GM13977 (cell line): ENCODE measurements at regions not wholly inside any gene's neighbourhood (a gene's known extent, or its start where the extent isn't known, plus 50 kb on each side); places are given as distances from the start of the nearest gene placed in this dataset.
"Not testable (repeated sequence)": the region's sequence is repeated elsewhere in the genome, so short reads cannot be mapped to it uniquely, and the experiment has no call there.

ENCODE experiments used
- DNase-seq: peaks from one replicate; pipeline ENCODE4 v3.0.0; 2012; ENCODE audit warnings: low spot score
- in situ Hi-C: fragments of 300-500 bp; cut with MboI; formaldehyde crosslinking; loops from one replicate; pipeline ENCODE4 v1.12.0; 2022; ENCODE audit warnings: low sequenced_read_pairs, low pct_unique_long_range_greater_than_20kb, mixed read lengths, inconsistent platforms; ENCODE audit not compliant: unreplicated experiment
- TF ChIP-seq, protein P1 (sequence below): IDR thresholded peaks from 2 replicates; pipeline ENCODE4 v1.5.1; 2012; ENCODE audit warnings: mild to moderate bottlenecking, control low read depth; ENCODE audit not compliant: insufficient read depth; ENCODE audit errors: extremely low read depth, missing control alignments

- DNase-seq, result no peak
- in situ Hi-C loops, result no loop called here
- TF ChIP-seq, protein P1, sequence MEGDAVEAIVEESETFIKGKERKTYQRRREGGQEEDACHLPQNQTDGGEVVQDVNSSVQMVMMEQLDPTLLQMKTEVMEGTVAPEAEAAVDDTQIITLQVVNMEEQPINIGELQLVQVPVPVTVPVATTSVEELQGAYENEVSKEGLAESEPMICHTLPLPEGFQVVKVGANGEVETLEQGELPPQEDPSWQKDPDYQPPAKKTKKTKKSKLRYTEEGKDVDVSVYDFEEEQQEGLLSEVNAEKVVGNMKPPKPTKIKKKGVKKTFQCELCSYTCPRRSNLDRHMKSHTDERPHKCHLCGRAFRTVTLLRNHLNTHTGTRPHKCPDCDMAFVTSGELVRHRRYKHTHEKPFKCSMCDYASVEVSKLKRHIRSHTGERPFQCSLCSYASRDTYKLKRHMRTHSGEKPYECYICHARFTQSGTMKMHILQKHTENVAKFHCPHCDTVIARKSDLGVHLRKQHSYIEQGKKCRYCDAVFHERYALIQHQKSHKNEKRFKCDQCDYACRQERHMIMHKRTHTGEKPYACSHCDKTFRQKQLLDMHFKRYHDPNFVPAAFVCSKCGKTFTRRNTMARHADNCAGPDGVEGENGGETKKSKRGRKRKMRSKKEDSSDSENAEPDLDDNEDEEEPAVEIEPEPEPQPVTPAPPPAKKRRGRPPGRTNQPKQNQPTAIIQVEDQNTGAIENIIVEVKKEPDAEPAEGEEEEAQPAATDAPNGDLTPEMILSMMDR, result no peak
Measured at GRCh38 chr2:239596253-239596652, 195.4 kb upstream of the HDAC4 start.

GRCh38 chr2:239595726-239596125 lies 194.9 kb upstream of the HDAC4 start:
- DNase-seq, result no peak
- in situ Hi-C loops, result no loop called here
- TF ChIP-seq, protein P1, result no peak

DNA sequence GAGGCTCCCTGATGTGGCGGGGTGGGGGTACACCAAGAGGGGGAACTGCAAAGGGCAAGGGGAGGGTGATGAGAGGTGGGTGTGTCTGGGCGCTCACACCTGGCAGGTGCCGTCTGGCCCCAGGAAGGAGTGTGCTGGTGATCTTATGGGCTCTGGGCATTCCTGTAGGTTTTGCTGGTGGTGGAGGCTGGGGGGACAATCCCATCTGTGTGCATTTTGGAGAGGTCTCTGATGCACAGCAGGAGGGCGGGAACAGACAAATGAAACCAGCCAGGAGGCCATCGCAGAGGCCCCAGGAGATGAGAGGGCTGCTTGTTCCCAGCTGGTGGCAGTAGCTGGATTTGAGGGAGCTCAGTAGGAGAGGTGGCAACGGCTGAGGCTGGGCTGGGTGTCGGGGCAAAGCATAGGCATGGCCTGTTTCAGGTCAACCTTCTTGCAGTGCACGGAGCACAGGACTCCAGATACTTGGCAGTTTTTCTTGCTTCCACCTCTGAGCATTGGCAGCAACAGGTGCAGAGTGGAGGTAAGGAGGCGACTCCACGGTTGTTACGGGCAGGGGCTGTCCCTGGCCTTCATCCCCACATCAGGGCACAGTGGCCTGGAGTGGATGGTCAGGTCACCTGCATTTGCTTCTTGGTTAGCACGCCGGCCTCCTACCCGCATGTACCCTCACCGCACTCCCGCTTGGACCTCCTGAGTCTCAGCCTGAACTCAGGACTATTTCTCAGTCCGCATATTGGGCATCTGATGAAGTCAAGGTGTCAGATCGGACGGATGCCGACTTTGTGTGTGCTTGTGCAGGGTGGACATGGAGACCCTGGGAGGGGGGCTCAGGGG lies 194.2 kb upstream of the HDAC4 start:
- TF ChIP-seq, protein P1, result no peak
- in situ Hi-C loops, result no loop called here
- DNase-seq, result no peak

GRCh38 chr2:239594019-239594771 lies 193.4 kb upstream of the HDAC4 start:
- no peak for DNase-seq
- TF ChIP-seq, protein P1, result no peak
- in situ Hi-C loops, result no loop called here

- TF ChIP-seq, protein P1, result no peak
- in situ Hi-C loops, result no loop called here
- DNase-seq, result no peak
Measured at GRCh38 chr2:239593455-239593854, 192.6 kb upstream of the HDAC4 start.

DNA sequence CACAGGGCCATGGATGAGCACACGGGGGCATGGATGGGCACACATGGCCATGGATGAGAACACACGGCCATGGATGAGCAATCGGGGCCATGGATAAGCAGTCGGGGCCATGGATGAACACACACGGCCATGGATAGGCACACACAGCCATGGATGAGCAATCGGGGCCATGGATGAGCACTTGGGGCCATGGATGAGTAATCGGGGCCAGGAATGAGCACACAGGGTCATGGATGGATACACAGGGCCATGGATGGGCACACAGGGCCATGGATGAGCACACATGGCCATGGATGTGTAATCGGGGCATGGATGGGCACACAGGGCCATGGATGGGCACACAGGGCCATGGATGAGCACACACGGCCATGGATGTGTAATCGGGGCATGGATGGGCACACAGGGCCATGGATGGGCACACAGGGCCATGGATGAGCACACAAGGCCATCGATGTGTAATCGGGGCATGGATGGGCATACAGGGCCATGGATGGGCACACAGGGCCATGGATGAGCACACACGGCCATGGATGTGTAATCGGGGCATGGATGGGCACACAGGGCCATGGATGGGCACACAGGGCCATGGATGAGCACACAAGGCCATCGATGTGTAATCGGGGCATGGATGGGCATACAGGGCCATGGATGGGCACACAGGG lies 191.9 kb upstream of the HDAC4 start:
- DNase-seq, in situ Hi-C loops: not testable (repeated sequence)
